HL-60 (cell line): ENCODE measurements at regions not wholly inside any gene's neighbourhood (a gene's known extent, or its start where the extent isn't known, plus 50 kb on each side); places are given as distances from the start of the nearest gene placed in this dataset.

Source experiments
- CTCF ChIP-seq: IDR thresholded peaks from one replicate; pipeline ENCODE4 v1.5.1; 2011; ENCODE audit warnings: low read length, control low read depth, inconsistent platforms; ENCODE audit not compliant: insufficient read depth
- POLR2AphosphoS5 ChIP-seq: IDR thresholded peaks from 2 replicates; pipeline ENCODE4 v1.6.1; 2012; ENCODE audit warnings: low read depth

GRCh38 chr5:62030326-62030725 lies 275.7 kb upstream of the KIF2A start:
- TF ChIP-seq CTCF (no peak), POLR2AphosphoS5 (no peak)
